ENCODE measurements at regions not wholly inside any gene's neighbourhood (a gene's known extent, or its start where the extent isn't known, plus 50 kb on each side); places are given as distances from the start of the nearest gene placed in this dataset.
"Not testable (repeated sequence)": the region's sequence is repeated elsewhere in the genome, so short reads cannot be mapped to it uniquely, and the experiment has no call there.

GRCh38 chrX:112190646-112191045 is 108.1 kb upstream of the TRPC5 start:
- TF ChIP-seq CTCF (IDR thresholded peaks at IDR 0.05; ENCODE audit: low read depth, low read length, missing control alignments), result no peak

GRCh38 chrX:112181361-112181760 is 98.8 kb upstream of the TRPC5 start:
- not testable (repeated sequence) for H3K4me3 ChIP-seq (ENCODE audit: low read depth, low read length); DNase-seq (ENCODE audit: low read depth)

More at GRCh38 chrX:112190646-112191045, 108.1 kb upstream of the TRPC5 start:
- no peak for DNase-seq (ENCODE audit: low read depth)
- H3K4me3 ChIP-seq (ENCODE audit: low read depth, low read length), result no peak overlapping the region

- no peak for TF ChIP-seq CTCF (IDR thresholded peaks at IDR 0.05; ENCODE audit: low read depth, low read length, missing control alignments)
- no peak overlapping the region for H3K4me3 ChIP-seq (ENCODE audit: low read depth, low read length)
- no peak for DNase-seq (ENCODE audit: low read depth)
These were observed 81.8 kb upstream of the TRPC5 start for GRCh38 chrX:112164420-112164819.

GRCh38 chrX:112163906-112164305 is 81.3 kb upstream of the TRPC5 start:
- DNase-seq (ENCODE audit: low read depth), result no peak
- no peak for TF ChIP-seq CTCF (IDR thresholded peaks at IDR 0.05; ENCODE audit: low read depth, low read length, missing control alignments)
- H3K4me3 ChIP-seq (ENCODE audit: low read depth, low read length), result no peak overlapping the region

GRCh38 chrX:112148397-112148796 is 65.8 kb upstream of the TRPC5 start:
- TF ChIP-seq CTCF (IDR thresholded peaks at IDR 0.05; ENCODE audit: low read depth, low read length, missing control alignments), result no peak
- no peak overlapping the region for H3K4me3 ChIP-seq (ENCODE audit: low read depth, low read length)
- DNase-seq (ENCODE audit: low read depth), result no peak

- no peak for DNase-seq (ENCODE audit: low read depth)
- H3K4me3 ChIP-seq (ENCODE audit: low read depth, low read length), result no peak overlapping the region
- TF ChIP-seq CTCF (IDR thresholded peaks at IDR 0.05; ENCODE audit: low read depth, low read length, missing control alignments), result peak; percentile 48
These were observed 64.6 kb upstream of the TRPC5 start for GRCh38 chrX:112147206-112147605.

- H3K4me3 ChIP-seq (ENCODE audit: low read depth, low read length), result no peak overlapping the region
- DNase-seq (ENCODE audit: low read depth), result no peak
- no peak for TF ChIP-seq CTCF (IDR thresholded peaks at IDR 0.05; ENCODE audit: low read depth, low read length, missing control alignments)
These were observed 54.7 kb upstream of the TRPC5 start for GRCh38 chrX:112137276-112137675.

Measured in GM12864 (cell line).